ENCODE measurements at regions not wholly inside any gene's neighbourhood (a gene's known extent, or its start where the extent isn't known, plus 50 kb on each side); places are given as distances from the start of the nearest gene placed in this dataset.

GRCh38 chr16:85273293-85273692, 161.0 kb upstream of the CIBAR2 start:
- TF ChIP-seq EZH2 (IDR thresholded peaks at IDR 0.05; ENCODE audit: borderline replicate concordance, insufficient read depth, low read length, poor library complexity, severe bottlenecking) (no peak), CTCF (IDR thresholded peaks at IDR 0.05; ENCODE audit: poor library complexity, severe bottlenecking) (no peak), SMC3 (conservative IDR thresholded peaks at IDR 0.05; ENCODE audit: poor library complexity) (no peak)
